Endometrial microvascular endothelial cells (primary cell): ENCODE measurements at regions not wholly inside any gene's neighbourhood (a gene's known extent, or its start where the extent isn't known, plus 50 kb on each side); places are given as distances from the start of the nearest gene placed in this dataset.

Experiments used
- in situ Hi-C: cut with HindIII; loops from 2 replicates; pipeline ENCODE4 v1.10.0; 2017; ENCODE audit warnings: low sequenced_read_pairs, low pct_unique_long_range_greater_than_20kb; ENCODE audit errors: inconsistent ontology term

GRCh38 chr1:83012950-83013349 is 986.0 kb downstream of the TTLL7 start:
- in situ Hi-C loops = no loop called here

- in situ Hi-C loops = no loop called here
Measured at GRCh38 chr1:83011265-83011664, 987.7 kb downstream of the TTLL7 start.

- in situ Hi-C loops = no loop called here
Measured at GRCh38 chr1:83006271-83006670, 992.7 kb downstream of the TTLL7 start.

- in situ Hi-C loops = no loop called here
Measured at GRCh38 chr1:83000286-83000685, 998.6 kb downstream of the TTLL7 start.

- in situ Hi-C loops = no loop called here
Measured at GRCh38 chr1:82995951-82996350, 1003.0 kb downstream of the TTLL7 start.

DNA sequence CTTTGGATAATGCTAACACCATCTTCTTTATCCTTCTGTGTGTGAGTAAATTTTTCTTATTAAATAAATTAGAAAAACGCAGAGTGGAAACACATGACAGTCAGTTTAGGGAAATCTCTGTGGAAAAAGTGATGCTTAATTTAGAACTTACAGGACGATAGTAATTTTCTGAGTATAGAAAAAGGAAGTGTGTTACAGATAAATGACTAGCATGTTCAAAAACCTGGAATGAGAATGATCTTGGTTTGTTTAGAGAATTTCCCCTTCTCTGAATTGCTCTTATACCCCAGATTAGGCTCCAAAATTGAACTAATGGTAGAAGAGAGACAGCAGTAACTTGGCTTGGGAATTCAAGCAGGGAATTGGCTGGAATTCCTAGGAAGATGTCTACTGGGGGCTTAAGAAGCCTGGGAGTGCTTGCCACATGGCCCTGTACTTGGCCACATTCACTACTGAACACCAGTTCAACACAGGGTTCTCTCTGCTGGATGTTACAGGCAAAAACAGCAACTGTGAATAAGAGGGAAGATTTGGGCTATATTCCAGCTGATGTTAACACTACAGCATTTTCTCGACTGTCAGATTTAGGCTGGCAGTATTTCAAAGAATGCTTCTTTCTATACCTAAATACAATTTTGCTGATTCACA is 1004.2 kb downstream of the TTLL7 start:
- in situ Hi-C loops = no loop called here

DNA sequence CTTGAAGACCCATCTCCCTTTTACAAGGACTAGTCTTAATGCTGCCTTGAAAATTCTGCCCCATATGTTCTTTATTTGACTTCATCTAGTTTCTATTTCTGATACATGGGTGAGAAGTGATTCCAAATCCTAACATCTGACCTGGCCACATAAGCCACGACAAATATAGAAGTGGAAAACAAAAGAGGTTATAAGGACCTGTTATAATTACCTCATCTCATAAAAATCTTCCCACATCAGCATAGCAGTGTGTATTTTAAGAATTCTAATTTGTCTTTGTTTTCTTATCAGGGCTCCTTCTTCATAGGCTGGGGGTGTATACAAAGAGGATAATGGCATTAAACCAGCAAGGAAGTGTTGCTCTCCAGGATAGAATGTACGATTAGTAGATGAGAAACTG is 1007.4 kb downstream of the TTLL7 start:
- in situ Hi-C loops = no loop called here

DNA sequence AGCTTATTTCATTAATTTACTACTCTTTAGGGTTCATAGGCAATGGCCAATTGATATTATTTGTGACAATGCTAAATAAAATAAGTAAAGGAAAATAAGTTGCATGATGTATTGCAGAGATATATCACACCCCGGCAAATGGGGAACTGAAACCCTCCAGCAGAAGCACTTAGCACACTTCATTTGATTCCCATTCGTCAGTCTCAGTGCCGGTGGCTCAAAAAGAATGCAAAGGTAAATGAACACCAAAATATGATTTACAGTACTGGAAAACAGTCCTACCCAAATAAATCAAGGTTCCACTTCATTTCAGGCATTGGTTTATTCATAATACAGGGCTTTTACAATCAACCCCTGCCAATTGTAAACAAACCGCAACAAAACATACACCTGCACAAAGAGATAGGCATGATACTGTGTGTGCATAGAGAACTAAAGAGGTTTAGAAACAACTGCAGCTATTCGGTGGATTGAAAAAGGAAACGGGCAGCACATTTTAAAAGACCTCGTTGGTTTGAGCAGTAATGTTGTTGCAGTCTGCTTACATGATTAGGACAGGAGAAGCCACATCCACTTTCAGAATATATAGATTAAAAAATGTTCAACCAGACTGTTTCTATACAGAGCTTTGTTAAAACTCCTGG is 1019.2 kb downstream of the TTLL7 start:
- in situ Hi-C loops = no loop called here

DNA sequence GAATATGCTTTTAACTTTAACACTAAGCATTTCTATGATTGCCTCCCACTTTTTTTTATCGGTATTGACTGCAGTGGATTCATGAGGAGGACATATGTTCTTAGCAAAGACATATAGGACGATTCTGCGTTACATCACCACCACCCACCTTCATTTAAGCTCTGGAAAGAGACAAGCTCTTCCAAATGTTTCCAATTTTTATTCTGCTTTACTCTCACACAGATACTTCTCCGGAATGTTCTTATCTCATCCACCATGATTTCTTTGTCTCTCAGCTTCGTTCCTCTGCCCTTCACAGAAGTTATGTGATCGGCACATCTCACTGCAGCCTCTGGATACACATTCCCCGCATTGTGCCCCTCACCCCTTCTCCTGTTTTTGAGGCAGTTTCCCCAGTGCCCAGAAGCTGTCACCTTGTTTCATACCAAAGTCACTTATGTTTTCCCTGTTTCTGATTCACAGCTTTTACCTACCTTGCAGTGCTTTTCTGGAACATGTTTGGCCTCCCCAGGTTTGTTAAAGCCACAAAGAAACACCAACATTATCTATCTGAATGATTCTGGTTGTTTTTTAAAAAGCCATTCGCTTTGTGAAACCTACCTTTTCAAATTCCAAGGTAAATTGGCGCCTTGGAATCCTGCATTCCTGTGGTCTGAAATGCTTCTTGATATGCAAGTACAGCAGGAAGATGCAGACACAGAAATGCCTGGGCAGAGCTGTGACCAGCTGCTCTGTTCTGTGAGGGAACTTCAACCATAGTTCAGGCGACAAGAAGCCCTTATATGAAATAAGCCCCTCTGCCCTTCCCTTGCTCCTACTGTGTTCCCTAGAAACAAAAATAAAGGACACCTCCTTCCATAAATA is 1020.2 kb downstream of the TTLL7 start:
- in situ Hi-C loops = no loop called here

DNA sequence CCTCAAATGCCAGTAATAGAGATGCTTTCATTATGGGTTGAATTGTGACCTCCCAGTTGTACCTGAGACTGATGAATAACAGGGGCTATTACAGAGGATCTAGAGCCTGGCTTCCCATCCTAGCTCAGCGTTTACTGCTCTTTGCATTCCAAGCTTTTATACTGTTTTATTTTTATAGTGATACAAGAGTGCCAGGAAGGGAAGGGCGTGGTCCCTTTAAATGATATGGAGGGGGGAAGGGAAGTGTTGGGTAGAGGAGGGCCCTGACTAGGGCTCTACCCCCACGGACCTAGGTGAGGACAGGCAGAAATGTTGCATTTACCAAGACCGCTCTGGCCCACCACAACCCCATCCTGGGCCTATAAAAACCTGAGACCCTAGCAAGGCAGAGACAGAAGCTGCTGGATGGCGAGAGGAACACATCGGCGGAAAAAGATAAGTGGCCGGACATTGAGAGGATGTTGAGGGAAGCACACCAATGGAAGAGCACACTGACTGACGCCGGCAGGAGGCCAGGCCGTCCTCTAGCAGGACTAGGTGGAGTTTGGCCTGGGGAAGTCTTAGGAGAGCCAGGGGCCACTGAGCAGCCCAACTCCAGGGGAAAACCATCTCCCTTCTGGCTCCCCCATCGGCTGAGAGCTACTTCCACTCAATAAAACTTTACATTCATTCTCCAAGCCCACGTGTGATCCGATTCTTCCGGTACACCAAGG is 1025.9 kb downstream of the TTLL7 start:
- in situ Hi-C loops = no loop called here

GRCh38 chr1:82969340-82969739 is 1029.6 kb downstream of the TTLL7 start:
- in situ Hi-C loops = no loop called here

GRCh38 chr1:82962658-82963057 is 1036.3 kb downstream of the TTLL7 start:
- in situ Hi-C loops = no loop called here

DNA sequence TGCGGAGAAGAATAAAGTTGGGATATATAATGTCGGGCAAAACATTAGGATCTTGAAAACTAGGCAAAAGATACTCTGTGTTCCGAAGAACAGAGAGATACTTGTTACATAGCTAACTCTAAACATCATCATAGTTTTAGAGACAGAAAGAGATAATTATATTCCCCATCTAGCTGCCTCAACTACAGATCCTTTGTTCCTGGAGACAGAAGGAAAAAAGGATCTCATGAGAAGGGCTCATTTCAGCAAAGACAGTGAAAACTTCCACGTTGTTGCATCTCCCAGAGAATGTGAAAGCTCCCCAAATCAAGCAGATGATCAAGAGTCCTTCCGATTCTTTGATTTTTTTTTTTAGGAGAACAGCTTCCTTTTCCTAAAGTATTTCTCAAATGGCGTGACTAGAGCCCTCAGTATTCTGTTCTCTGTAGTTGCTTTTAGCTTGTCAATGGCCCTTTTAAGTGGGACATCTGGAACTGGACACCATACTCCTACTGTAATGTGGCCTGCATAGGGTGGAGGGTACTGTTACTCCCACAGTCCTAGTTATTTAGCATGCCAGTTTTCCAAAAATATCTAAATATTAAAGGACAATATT is 1048.2 kb downstream of the TTLL7 start:
- in situ Hi-C loops = no loop called here

DNA sequence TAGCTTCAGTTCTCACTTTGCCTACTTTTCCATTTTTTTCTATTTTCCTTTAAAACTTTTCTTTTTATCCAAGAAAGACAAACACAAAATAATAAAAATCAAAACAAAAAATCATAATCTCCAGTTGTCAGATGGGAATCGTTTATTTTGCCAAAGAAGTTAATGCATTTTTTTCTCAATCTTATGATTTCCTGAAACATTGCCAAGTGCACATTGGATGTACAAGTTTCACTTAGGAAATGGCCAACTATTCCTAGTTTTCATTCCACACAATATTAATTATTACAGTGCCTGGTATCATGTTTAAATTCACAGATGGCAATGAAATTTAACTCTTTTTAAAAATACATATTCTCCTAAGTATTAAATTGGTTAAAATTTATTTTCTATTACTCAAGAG is 1050.5 kb downstream of the TTLL7 start:
- in situ Hi-C loops = no loop called here

DNA sequence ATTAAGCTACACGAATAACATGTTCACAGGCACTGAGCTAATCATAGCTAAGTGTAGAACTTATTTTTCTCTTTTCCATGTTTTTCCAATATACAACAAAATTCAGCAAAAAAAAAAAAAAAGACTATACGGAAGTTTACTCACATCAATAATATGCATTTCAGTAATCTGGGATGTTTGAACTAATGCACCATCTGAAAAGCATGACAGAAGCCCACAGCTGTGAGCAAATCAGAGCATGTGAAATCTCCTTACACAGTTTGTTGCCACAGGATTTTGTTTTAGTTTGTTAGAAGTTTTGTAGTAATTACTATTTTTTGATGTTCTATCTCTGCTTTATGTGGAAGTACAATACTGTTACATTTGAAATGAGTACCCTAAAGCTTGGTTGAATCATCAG is 1051.7 kb downstream of the TTLL7 start:
- in situ Hi-C loops = no loop called here

DNA sequence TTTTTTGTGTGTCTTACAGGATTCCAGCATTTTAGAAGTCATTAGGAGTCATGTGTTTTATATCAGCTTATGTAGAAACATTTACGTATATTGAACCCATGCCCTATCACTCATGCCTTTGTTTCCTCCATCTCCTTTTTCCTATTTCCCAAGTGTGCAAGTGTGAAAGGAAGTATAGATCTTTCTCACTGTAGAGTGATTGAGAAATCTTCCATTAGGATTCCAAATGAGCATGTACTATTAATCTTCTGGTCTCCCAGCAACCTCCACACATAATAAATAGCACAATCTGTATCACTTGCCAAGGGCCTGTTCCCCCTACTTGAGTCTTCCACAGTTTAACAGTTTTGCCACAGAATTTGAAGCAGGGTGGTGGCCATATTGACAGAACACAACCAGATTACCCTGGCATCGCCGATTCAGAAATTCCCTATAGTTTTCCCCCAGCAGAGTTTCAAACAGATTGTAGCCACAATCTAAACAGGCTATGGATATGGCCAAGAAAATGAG is 1052.8 kb downstream of the TTLL7 start:
- in situ Hi-C loops = no loop called here

DNA sequence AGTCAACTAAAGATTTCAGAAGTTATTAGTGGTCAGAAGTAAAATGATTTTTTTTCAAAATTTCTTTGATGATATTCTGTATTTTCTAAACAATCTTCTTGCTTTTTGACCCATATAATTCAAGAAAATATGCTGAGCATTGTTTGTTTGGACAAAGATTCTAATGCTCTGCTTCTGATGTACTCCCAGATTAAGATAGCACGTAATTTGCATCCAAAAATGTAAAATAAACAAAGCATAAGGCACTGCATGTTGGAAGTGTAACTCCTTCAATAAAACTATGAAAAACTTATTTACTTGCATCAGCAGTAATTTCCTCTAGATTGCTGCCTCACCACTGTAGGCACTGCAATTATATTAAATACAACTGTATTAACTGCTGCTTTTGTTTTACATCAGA is 1054.1 kb downstream of the TTLL7 start:
- in situ Hi-C loops = no loop called here

- in situ Hi-C loops = no loop called here
Measured at GRCh38 chr1:82934074-82934473, 1064.9 kb downstream of the TTLL7 start.

GRCh38 chr1:82932727-82933126 is 1066.2 kb downstream of the TTLL7 start:
- in situ Hi-C loops = no loop called here
